ENCODE measurements at regions not wholly inside any gene's neighbourhood (a gene's known extent, or its start where the extent isn't known, plus 50 kb on each side); places are given as distances from the start of the nearest gene placed in this dataset.

DNA sequence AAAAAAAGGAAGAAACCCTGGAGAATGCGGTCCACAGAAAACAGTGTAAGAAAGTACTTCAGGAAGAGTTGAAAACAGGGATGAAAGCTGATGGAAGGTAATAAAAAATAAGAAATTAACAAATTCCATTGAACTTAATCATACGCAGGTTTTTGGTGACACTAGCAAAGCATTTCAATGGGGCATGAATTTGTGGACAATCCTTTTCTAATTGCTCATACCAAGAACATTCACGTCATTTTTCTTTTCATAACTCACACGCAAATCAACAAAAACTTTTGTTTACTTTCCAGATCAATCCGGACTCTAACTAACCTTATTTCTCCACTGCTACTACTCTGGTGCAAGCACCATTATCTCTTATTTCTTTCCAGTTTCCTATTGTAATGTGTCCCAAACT is 1195.0 kb downstream of the SLITRK5 start:
- DNase-seq (ENCODE audit: low spot score), result no peak

- no peak for DNase-seq (ENCODE audit: low spot score)
Observed at GRCh38 chr13:88883741-88884140, 1212.6 kb downstream of the SLITRK5 start.

DNA sequence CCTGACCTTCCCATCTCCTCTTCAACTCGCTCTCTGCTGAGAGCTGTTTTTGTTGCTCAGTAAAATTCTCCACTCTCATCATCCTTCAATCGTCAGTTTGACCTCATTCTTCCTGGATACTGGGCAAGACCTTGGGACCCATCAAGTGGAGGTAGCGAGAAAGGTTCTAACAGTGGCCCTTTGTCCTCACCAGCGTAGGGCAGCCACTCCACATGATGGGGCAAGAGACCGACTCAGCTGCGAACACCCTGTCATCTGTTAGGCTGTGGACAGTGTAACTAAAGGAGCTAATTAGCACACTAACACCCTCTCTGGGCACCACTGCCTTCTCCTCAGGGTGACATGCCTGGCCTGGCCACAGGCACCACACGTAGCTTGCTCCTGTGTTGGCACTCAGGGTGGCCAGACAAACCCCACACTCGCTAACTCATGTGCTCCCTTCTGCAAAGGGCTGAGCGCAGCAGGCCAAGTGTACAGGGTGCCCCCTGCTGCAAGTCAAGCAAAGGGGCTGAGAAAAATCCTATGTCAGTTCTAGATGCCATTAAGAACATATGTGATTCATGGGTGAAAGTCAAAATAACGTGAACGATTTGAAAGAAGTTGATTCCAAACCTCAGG is 1216.0 kb downstream of the SLITRK5 start:
- DNase-seq (ENCODE audit: low spot score), result no peak

- DNase-seq (ENCODE audit: low spot score), result no peak
Observed at GRCh38 chr13:88895261-88895941, 1224.2 kb downstream of the SLITRK5 start.

DNA sequence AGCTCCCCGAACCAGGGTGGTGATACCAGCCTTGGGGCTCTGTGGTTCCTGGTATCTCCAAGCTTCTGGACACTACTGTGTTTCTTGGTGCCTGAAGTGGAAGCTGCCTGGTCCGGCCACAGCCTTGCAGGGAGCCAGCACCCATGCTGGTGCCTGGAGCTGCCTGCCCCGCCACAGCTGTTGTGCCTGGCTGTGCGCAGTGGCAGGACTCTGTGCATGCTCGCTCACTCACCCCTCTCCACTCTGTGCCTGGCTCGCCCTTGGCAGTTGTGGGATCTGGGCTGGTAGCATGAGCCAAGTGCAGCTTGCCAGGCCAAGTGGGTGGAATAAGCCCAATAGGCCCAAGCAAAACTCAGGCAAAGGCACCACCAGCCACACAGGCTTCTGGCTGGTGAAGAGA is 1225.3 kb downstream of the SLITRK5 start:
- DNase-seq (ENCODE audit: low spot score), result no peak

GRCh38 chr13:88908961-88909441 is 1237.8 kb downstream of the SLITRK5 start:
- no peak for DNase-seq (ENCODE audit: low spot score)

DNA sequence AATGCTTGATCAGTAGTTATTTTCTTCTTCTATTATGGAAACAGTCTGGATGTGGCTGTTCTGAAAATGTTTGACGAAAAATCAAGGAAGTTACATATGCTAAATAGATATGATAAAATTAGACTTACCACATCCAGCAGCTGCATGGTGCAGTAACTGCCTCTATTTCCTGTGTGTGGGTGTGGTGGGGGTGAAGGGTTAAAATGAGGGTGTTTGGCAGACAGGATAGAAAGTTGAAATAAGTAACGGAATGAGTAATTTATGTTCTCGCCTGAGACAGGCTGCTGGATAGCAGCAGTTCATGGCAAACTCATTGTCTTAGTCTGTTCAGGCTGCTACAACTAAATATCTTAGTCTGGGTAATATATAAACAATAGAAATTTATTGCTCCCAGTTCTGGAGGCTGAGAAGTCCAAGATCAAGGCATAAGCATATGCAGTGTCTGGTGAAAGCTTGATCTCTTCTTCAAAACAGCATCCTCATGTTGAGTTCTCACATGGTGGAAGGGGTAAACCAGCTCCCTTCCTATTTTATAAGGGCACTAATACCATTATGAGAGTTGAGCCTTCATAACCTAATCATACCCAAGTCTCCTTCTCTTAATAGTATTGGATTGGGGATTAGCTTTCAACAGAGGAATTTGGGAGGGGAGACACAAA is 1248.9 kb downstream of the SLITRK5 start:
- DNase-seq (ENCODE audit: low spot score), result no peak

GRCh38 chr13:88925954-88926353 is 1254.8 kb downstream of the SLITRK5 start:
- DNase-seq (ENCODE audit: low spot score), result no peak

GRCh38 chr13:88926890-88927502 is 1255.8 kb downstream of the SLITRK5 start:
- no peak for DNase-seq (ENCODE audit: low spot score)

- DNase-seq (ENCODE audit: low spot score), result no peak
Observed at GRCh38 chr13:88932950-88933349, 1261.8 kb downstream of the SLITRK5 start.

- no peak for DNase-seq (ENCODE audit: low spot score)
Observed at GRCh38 chr13:88937384-88937783, 1266.2 kb downstream of the SLITRK5 start.

DNA sequence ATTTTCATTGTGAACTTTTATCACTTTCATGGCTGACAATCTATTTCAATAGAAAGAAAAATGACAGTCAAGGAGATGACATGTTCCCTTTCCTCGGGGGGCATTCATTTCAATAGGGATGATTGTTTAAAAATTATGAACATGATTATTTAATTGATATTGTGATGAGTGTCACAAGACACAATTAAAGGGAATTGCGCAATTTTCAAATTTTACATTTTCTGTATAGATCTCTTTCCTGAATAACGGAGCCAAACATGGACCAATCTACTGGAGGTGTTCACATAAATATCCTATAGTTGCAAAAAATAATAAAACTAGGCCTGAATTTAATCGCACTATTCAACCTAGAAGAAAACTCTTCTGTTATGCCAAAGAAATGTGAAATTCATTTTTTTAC is 1274.6 kb downstream of the SLITRK5 start:
- no peak for DNase-seq (ENCODE audit: low spot score)

DNA sequence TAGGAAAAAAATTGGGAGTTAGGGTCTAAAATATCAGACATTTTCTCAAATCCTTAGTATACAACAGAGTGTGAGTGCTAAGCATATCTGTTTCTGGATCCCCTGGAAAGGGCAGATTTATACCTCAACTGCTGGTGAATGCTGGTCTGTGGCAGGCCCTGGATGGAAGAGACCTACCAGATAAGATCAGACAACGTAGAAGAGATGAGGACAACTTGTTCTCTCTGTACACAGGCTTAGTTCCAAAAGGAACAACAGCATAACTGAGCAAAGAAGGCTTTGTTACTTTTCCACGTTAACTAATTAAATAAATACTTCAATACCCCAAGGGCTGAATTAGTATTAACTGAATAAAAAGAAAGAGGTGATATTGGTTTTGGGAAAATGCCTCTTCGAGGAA is 1277.3 kb downstream of the SLITRK5 start:
- no peak for DNase-seq (ENCODE audit: low spot score)

GRCh38 chr13:88958821-88959220 is 1287.7 kb downstream of the SLITRK5 start:
- DNase-seq (ENCODE audit: low spot score), result no peak

DNA sequence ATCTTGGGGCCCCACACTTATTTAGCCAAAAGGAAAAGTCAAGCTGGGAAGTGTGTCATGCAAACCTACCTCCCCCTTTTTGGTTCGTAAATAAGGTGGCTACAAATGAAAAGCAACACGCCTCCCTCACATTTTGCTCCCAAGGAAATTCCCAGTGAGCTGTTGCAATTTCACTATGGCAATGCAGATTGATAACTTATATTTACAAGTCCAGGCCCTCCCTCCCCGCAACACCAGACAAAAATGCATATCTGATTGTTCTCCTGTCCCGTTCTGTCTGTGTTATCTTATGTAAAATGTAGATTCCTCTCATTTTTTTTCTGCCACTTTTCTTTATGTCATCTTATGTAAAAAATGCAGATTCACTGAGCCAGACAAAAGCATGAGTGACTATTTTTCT is 1305.3 kb downstream of the SLITRK5 start:
- no peak for DNase-seq (ENCODE audit: low spot score)

- DNase-seq (ENCODE audit: low spot score), result no peak
Observed at GRCh38 chr13:88978607-88979006, 1307.4 kb downstream of the SLITRK5 start.

DNA sequence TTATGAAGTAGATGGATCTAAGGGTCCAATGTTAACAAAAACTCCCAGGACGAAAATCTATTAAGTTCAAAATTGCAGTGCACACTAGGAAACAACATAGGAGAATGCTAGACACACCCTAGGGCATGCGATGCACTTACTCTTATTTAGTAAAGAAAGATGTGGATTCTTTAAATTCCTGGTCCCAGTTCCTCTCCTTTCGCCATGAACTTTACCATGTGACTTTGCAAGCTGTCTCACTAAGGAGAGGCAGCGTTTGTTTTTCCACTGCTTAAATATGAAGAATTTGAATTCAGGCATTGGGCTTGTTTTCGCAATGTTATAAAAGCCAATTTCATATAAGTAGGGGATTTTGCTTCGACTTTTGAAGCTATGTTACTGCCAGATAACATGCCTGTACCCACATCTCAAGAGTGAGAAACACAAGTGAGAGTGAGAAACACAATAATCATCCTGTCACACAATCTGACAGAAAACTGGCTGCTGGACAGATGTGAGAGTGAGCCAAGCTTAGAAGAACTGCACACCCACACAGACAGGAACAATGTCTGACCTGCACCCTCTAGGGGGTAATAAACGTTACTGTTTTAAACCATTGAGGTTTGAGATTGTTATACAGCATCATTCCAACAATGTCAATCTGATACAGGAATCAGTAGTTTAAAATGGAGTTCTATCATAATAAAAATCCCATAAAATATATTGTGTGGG is 1308.4 kb downstream of the SLITRK5 start:
- no peak for DNase-seq (ENCODE audit: low spot score)

- DNase-seq (ENCODE audit: low spot score), result no peak
Observed at GRCh38 chr13:89003656-89004055, 1332.5 kb downstream of the SLITRK5 start.

DNA sequence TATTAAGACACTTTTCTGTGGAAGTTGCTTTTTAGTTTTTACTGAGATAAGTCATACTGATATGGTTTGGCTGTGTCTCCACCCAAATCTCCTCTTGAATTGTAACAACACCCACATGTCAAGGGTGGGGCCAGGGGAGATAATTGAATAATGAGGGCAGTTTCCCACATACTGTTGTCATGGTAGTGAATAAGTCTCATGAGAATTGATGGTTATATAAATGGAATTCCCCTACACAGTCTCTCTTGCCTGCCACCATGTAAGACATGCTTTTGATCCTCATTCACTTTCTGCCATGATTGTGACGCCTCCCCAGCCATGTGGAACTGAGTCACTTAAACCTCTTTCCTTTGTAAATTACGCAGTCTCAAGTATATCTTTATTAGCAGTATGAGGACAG is 1340.4 kb downstream of the SLITRK5 start:
- DNase-seq (ENCODE audit: low spot score), result no peak

GRCh38 chr13:89027694-89028306 is 1356.6 kb downstream of the SLITRK5 start:
- no peak for DNase-seq (ENCODE audit: low spot score)

- DNase-seq (ENCODE audit: low spot score), result no peak
Observed at GRCh38 chr13:89029062-89029461, 1357.9 kb downstream of the SLITRK5 start.

DNA sequence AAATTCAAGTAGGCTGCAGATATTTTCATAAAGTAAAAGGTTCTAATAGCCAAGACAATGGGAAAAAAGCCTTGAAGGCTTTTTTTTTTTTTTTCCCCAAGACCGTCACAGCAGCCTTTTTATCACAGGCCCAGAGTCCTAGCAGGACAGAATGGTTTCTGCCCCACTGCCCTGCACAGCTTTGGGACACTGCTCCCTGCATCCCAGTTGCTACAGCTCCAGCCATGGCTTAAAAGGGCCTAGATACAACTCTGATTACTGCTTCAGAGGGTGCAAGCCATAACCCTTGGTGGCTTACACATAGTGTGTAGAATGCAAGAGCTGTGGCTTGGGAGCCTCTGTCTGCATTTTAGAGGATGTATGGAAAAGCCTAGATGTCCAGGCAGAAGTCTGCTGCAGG is 1362.8 kb downstream of the SLITRK5 start:
- no peak for DNase-seq (ENCODE audit: low spot score)
